GM11168 (cell line): ENCODE measurements at regions not wholly inside any gene's neighbourhood (a gene's known extent, or its start where the extent isn't known, plus 50 kb on each side); places are given as distances from the start of the nearest gene placed in this dataset.
"Not testable (repeated sequence)": the region's sequence is repeated elsewhere in the genome, so short reads cannot be mapped to it uniquely, and the experiment has no call there.

Experiments used
- in situ Hi-C: fragments of 300-500 bp; cut with MboI; formaldehyde crosslinking; loops from one replicate; pipeline ENCODE4 v1.12.0; 2022; ENCODE audit warnings: low sequenced_read_pairs; ENCODE audit not compliant: unreplicated experiment

- in situ Hi-C loops: not testable (repeated sequence)
These were observed 80.9 kb upstream of the SAMD11 start for GRCh38 chr1:842799-843198.

- in situ Hi-C loops: not testable (repeated sequence)
These were observed 79.8 kb upstream of the SAMD11 start for GRCh38 chr1:843946-844345.

- in situ Hi-C loops: no loop called here
These were observed 79.2 kb upstream of the SAMD11 start for GRCh38 chr1:844472-845026.

- in situ Hi-C loops: not testable (repeated sequence)
These were observed 78.1 kb upstream of the SAMD11 start for GRCh38 chr1:845641-846040.

- in situ Hi-C loops: not testable (repeated sequence)
These were observed 73.8 kb upstream of the SAMD11 start for GRCh38 chr1:849873-850272.

- in situ Hi-C loops: not testable (repeated sequence)
These were observed 73.4 kb upstream of the SAMD11 start for GRCh38 chr1:850318-850717.

- in situ Hi-C loops: not testable (repeated sequence)
These were observed 72.3 kb upstream of the SAMD11 start for GRCh38 chr1:851398-851797.

- in situ Hi-C loops: not testable (repeated sequence)
These were observed 71.9 kb upstream of the SAMD11 start for GRCh38 chr1:851841-852240.

- in situ Hi-C loops: not testable (repeated sequence)
These were observed 68.3 kb upstream of the SAMD11 start for GRCh38 chr1:855202-855981.

GRCh38 chr1:856541-857057, 67.1 kb upstream of the SAMD11 start:
- in situ Hi-C loops: not testable (repeated sequence)

- in situ Hi-C loops: not testable (repeated sequence)
These were observed 65.6 kb upstream of the SAMD11 start for GRCh38 chr1:857926-858648.

GRCh38 chr1:858649-859041, 65.1 kb upstream of the SAMD11 start:
- in situ Hi-C loops: not testable (repeated sequence)

- in situ Hi-C loops: not testable (repeated sequence)
These were observed 62.8 kb upstream of the SAMD11 start for GRCh38 chr1:860941-861340.

GRCh38 chr1:861714-862113, 62.0 kb upstream of the SAMD11 start:
- in situ Hi-C loops: no loop called here

GRCh38 chr1:862601-863000, 61.1 kb upstream of the SAMD11 start:
- in situ Hi-C loops: not testable (repeated sequence)

- in situ Hi-C loops: not testable (repeated sequence)
These were observed 58.1 kb upstream of the SAMD11 start for GRCh38 chr1:865633-866032.

GRCh38 chr1:866095-866494, 57.6 kb upstream of the SAMD11 start:
- in situ Hi-C loops: no loop called here

GRCh38 chr1:866631-867299, 57.0 kb upstream of the SAMD11 start:
- in situ Hi-C loops: not testable (repeated sequence)

- in situ Hi-C loops: not testable (repeated sequence)
These were observed 56.2 kb upstream of the SAMD11 start for GRCh38 chr1:867550-867949.

- in situ Hi-C loops: no loop called here
These were observed 54.1 kb upstream of the SAMD11 start for GRCh38 chr1:869499-870244.
